ENCODE measurements at regions not wholly inside any gene's neighbourhood (a gene's known extent, or its start where the extent isn't known, plus 50 kb on each side); places are given as distances from the start of the nearest gene placed in this dataset.

- no peak overlapping the region for H2AFZ ChIP-seq (ENCODE audit: low read depth)
- no peaks in the 10 kb centered on the region for H3K4me1 ChIP-seq (ENCODE audit: low read depth, poor library complexity, severe bottlenecking)
- H3K79me2 ChIP-seq (ENCODE audit: insufficient read depth, low read depth), result no peaks in the 10 kb centered on the region
- no peaks in the 10 kb centered on the region for H3K27me3 ChIP-seq (ENCODE audit: insufficient read depth, low read depth)
- TF ChIP-seq CTCF (conservative IDR thresholded peaks at IDR 0.05; ENCODE audit: low read depth, low read length), result no peak
- no peaks in the 10 kb centered on the region for H3K36me3 ChIP-seq (ENCODE audit: insufficient read depth)
- H3K4me3 ChIP-seq (IDR thresholded peaks at IDR 0.05; ENCODE audit: insufficient read depth, low read depth, low read length), result no peak overlapping the region
- no peak overlapping the region for H3K27ac ChIP-seq
- no peaks in the 10 kb centered on the region for H4K20me1 ChIP-seq (ENCODE audit: insufficient read depth)
- no peak overlapping the region for H3K9ac ChIP-seq
- H3K4me2 ChIP-seq, result no peak overlapping the region
Measured at GRCh38 chr5:27962198-27962597, 923.8 kb upstream of the CDH9 start.

- H3K27me3 ChIP-seq (ENCODE audit: insufficient read depth, low read depth), result no peaks in the 10 kb centered on the region
- TF ChIP-seq CTCF (conservative IDR thresholded peaks at IDR 0.05; ENCODE audit: low read depth, low read length), result no peak
- H3K4me1 ChIP-seq (ENCODE audit: low read depth, poor library complexity, severe bottlenecking), result no peaks in the 10 kb centered on the region
- H2AFZ ChIP-seq (ENCODE audit: low read depth), result no peak overlapping the region
- no peaks in the 10 kb centered on the region for H4K20me1 ChIP-seq (ENCODE audit: insufficient read depth)
- no peak overlapping the region for H3K4me3 ChIP-seq (IDR thresholded peaks at IDR 0.05; ENCODE audit: insufficient read depth, low read depth, low read length)
- H3K36me3 ChIP-seq (ENCODE audit: insufficient read depth), result no peaks in the 10 kb centered on the region
- no peak overlapping the region for H3K9ac ChIP-seq
- H3K27ac ChIP-seq, result no peak overlapping the region
- H3K4me2 ChIP-seq, result no peak overlapping the region
- no peaks in the 10 kb centered on the region for H3K79me2 ChIP-seq (ENCODE audit: insufficient read depth, low read depth)
Measured at GRCh38 chr5:27947088-27947487, 908.7 kb upstream of the CDH9 start.

GRCh38 chr5:27944471-27944870 lies 906.1 kb upstream of the CDH9 start:
- no peaks in the 10 kb centered on the region for H3K36me3 ChIP-seq (ENCODE audit: insufficient read depth)
- no peaks in the 10 kb centered on the region for H4K20me1 ChIP-seq (ENCODE audit: insufficient read depth)
- no peak overlapping the region for H3K4me2 ChIP-seq
- H3K27ac ChIP-seq, result no peak overlapping the region
- H3K4me1 ChIP-seq (ENCODE audit: low read depth, poor library complexity, severe bottlenecking), result no peaks in the 10 kb centered on the region
- no peak overlapping the region for H2AFZ ChIP-seq (ENCODE audit: low read depth)
- H3K27me3 ChIP-seq (ENCODE audit: insufficient read depth, low read depth), result no peaks in the 10 kb centered on the region
- H3K9ac ChIP-seq, result no peak overlapping the region
- TF ChIP-seq CTCF (conservative IDR thresholded peaks at IDR 0.05; ENCODE audit: low read depth, low read length), result no peak
- no peak overlapping the region for H3K4me3 ChIP-seq (IDR thresholded peaks at IDR 0.05; ENCODE audit: insufficient read depth, low read depth, low read length)
- no peaks in the 10 kb centered on the region for H3K79me2 ChIP-seq (ENCODE audit: insufficient read depth, low read depth)

- H2AFZ ChIP-seq (ENCODE audit: low read depth), result no peak overlapping the region
- TF ChIP-seq CTCF (conservative IDR thresholded peaks at IDR 0.05; ENCODE audit: low read depth, low read length), result no peak
- H4K20me1 ChIP-seq (ENCODE audit: insufficient read depth), result no peaks in the 10 kb centered on the region
- no peaks in the 10 kb centered on the region for H3K36me3 ChIP-seq (ENCODE audit: insufficient read depth)
- no peaks in the 10 kb centered on the region for H3K27me3 ChIP-seq (ENCODE audit: insufficient read depth, low read depth)
- H3K9ac ChIP-seq, result no peak overlapping the region
- H3K4me2 ChIP-seq, result no peak overlapping the region
- no peaks in the 10 kb centered on the region for H3K79me2 ChIP-seq (ENCODE audit: insufficient read depth, low read depth)
- no peak overlapping the region for H3K4me3 ChIP-seq (IDR thresholded peaks at IDR 0.05; ENCODE audit: insufficient read depth, low read depth, low read length)
- no peaks in the 10 kb centered on the region for H3K4me1 ChIP-seq (ENCODE audit: low read depth, poor library complexity, severe bottlenecking)
- H3K27ac ChIP-seq, result no peak overlapping the region
Measured at GRCh38 chr5:27938989-27939388, 900.6 kb upstream of the CDH9 start.

GRCh38 chr5:27928060-27928459 lies 889.7 kb upstream of the CDH9 start:
- Histone ChIP-seq H3K36me3 (ENCODE audit: insufficient read depth) (no peaks in the 10 kb centered on the region), H3K9ac (no peak overlapping the region), H3K27ac (no peak overlapping the region), H3K27me3 (ENCODE audit: insufficient read depth, low read depth) (no peaks in the 10 kb centered on the region), H3K4me1 (ENCODE audit: low read depth, poor library complexity, severe bottlenecking) (no peaks in the 10 kb centered on the region), H3K79me2 (ENCODE audit: insufficient read depth, low read depth) (no peaks in the 10 kb centered on the region), H3K4me2 (no peak overlapping the region), H4K20me1 (ENCODE audit: insufficient read depth) (no peaks in the 10 kb centered on the region), H2AFZ (ENCODE audit: low read depth) (no peak overlapping the region), H3K4me3 (IDR thresholded peaks at IDR 0.05; ENCODE audit: insufficient read depth, low read depth, low read length) (no peak overlapping the region)
- no peak for TF ChIP-seq CTCF (conservative IDR thresholded peaks at IDR 0.05; ENCODE audit: low read depth, low read length)
